ENCODE measurements at regions not wholly inside any gene's neighbourhood (a gene's known extent, or its start where the extent isn't known, plus 50 kb on each side); places are given as distances from the start of the nearest gene placed in this dataset.

DNA sequence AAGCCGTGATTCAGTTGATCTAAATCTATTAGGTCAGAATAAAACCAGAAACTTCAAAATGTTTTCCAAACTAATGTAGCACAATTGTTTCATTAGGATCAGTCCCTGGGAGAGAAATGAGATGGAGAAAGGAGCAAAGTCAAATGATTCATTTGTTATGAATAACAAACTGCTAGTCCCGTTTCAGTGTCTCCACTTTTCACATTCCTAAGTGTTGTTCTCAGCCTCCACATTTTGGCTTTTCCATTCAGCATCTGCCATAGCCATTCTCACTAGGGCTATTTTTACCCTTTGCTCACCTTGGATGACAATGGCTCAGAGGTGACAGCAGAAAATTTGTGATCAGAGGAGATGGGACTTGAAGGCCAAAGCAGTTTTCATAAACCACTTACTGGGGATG, 314.1 kb upstream of the KIF2A start:
- Histone ChIP-seq H3K4me3 (no peak overlapping the region), H3K27ac (peak overlapping the region in 2 of 4 donors; percentile 24), H3K4me1 (peaks cover 6% of the 10 kb centered on the region), H3K27me3 (no peaks in the 10 kb centered on the region), H3K9me3 (no peaks in the 10 kb centered on the region), H3K36me3 (replicated peaks in 1 of 2; ENCODE audit: insufficient read depth in 1 of 2, low read depth in 2 of 2) (no peaks in the 10 kb centered on the region)
- intact Hi-C loops (cut with DNase I): no loop called here
- DNase-seq (no peak), ATAC-seq (peak; percentile 30)
- TF ChIP-seq, protein P1, sequence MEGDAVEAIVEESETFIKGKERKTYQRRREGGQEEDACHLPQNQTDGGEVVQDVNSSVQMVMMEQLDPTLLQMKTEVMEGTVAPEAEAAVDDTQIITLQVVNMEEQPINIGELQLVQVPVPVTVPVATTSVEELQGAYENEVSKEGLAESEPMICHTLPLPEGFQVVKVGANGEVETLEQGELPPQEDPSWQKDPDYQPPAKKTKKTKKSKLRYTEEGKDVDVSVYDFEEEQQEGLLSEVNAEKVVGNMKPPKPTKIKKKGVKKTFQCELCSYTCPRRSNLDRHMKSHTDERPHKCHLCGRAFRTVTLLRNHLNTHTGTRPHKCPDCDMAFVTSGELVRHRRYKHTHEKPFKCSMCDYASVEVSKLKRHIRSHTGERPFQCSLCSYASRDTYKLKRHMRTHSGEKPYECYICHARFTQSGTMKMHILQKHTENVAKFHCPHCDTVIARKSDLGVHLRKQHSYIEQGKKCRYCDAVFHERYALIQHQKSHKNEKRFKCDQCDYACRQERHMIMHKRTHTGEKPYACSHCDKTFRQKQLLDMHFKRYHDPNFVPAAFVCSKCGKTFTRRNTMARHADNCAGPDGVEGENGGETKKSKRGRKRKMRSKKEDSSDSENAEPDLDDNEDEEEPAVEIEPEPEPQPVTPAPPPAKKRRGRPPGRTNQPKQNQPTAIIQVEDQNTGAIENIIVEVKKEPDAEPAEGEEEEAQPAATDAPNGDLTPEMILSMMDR (IDR thresholded peaks at IDR 0.05): no peak
- no peak for TF ChIP-seq POLR2A (IDR thresholded peaks at IDR 0.05)
- WGBS, 2 donors: 24 to 26% methylated on average over 2 of the region's 2 CpGs

DNA sequence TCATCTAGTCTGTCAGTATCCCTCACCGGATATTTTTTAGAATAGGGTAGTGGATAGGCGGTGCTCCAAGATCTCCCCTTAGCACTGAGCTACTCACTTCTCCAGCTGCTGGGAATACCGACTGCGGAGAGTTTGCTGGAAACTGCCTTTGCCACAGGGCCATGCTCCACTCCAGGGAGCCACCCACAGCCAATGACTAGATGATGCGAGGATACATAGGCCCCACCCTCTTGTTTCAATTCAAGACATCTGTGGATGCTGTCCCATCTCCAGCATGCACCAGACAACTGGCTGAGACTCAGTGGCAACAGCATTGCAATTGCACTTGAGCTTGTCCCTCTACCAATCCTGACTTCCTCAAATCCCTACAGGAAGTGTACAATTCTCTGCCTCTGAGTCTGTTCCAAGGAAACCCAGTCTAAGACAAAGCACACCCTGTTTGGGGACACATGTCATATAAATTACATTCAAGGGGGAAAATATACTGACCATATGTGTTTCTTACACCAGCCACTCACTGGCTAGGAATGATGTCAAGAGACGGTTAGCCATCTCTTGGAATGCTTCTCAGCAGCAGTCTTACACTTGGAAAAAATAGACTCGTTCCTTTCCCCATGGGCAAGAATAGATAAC, 312.6 kb upstream of the KIF2A start:
- Histone ChIP-seq H3K9me3 (no peaks in the 10 kb centered on the region), H3K4me3 (no peak overlapping the region), H3K36me3 (replicated peaks in 1 of 2; ENCODE audit: insufficient read depth in 1 of 2, low read depth in 2 of 2) (no peaks in the 10 kb centered on the region), H3K27ac (no peak overlapping the region), H3K27me3 (no peaks in the 10 kb centered on the region), H3K4me1 (peaks cover 6% of the 10 kb centered on the region)
- no peak for ATAC-seq
- no peak for DNase-seq
- intact Hi-C loops (cut with DNase I): no loop called here
- 75 to 85% methylated on average over 7 of the region's 7 CpGs for WGBS, 2 donors
- TF ChIP-seq, protein P1 (IDR thresholded peaks at IDR 0.05): no peak
- no peak for TF ChIP-seq POLR2A (IDR thresholded peaks at IDR 0.05)

DNA sequence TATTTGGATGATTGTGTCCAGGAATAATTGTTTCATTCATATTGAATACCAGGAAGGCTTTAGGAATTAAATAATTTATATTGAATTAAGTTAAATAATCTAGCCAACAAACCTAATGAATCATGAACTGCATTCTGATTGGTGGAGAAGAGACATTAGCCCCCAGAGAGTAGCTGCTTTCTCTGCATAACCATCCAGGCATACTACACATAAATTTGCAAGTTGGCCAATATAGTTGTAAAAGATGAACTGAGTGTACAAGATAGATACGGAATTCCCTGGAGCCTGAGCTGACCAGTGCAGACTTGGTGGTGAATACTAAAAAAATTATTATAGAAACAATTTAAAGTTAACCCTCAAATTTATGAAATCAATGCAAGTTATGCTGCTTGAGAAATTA, 311.8 kb upstream of the KIF2A start:
- H3K4me3 ChIP-seq: no peak overlapping the region
- intact Hi-C loops (cut with DNase I): no loop called here
- H3K27ac ChIP-seq: no peak overlapping the region
- peaks cover 6% of the 10 kb centered on the region for H3K4me1 ChIP-seq
- TF ChIP-seq, protein P1 (IDR thresholded peaks at IDR 0.05): no peak
- TF ChIP-seq POLR2A (IDR thresholded peaks at IDR 0.05): no peak
- WGBS, 2 donors: 60 to 62% methylated on average over 1 of the region's 1 CpG
- no peaks in the 10 kb centered on the region for H3K9me3 ChIP-seq
- DNase-seq (no peak), ATAC-seq (no peak)
- H3K36me3 ChIP-seq (replicated peaks in 1 of 2; ENCODE audit: insufficient read depth in 1 of 2, low read depth in 2 of 2): no peaks in the 10 kb centered on the region
- H3K27me3 ChIP-seq: no peaks in the 10 kb centered on the region

DNA sequence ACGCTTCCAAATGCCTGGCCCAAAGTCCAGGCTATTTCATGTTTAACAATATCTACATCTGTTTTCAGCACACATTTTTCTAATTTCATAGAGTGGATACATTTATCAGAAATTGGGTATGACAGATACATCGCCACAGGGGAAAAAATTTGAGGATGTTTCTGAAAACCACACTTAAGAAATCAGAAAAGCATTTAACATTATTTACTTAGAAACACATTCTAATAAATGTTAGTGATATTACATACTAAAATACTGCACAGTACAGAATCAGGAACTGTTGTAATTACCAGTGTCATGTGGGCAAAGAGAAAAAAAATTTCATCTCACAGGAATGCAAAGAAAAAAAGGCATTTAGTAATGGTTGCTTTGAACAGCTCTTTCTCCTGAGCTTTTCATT, 310.5 kb upstream of the KIF2A start:
- WGBS, 2 donors: 84 to 91% methylated on average over 2 of the region's 2 CpGs
- H3K27ac ChIP-seq: no peak overlapping the region
- no peaks in the 10 kb centered on the region for H3K9me3 ChIP-seq
- H3K36me3 ChIP-seq (replicated peaks in 1 of 2; ENCODE audit: insufficient read depth in 1 of 2, low read depth in 2 of 2): no peaks in the 10 kb centered on the region
- H3K4me3 ChIP-seq: no peak overlapping the region
- H3K4me1 ChIP-seq: peaks cover 7% of the 10 kb centered on the region
- DNase-seq (no peak), ATAC-seq (no peak)
- no peak for TF ChIP-seq POLR2A (IDR thresholded peaks at IDR 0.05)
- TF ChIP-seq, protein P1 (IDR thresholded peaks at IDR 0.05): no peak
- intact Hi-C loops (cut with DNase I): no loop called here
- no peaks in the 10 kb centered on the region for H3K27me3 ChIP-seq

DNA sequence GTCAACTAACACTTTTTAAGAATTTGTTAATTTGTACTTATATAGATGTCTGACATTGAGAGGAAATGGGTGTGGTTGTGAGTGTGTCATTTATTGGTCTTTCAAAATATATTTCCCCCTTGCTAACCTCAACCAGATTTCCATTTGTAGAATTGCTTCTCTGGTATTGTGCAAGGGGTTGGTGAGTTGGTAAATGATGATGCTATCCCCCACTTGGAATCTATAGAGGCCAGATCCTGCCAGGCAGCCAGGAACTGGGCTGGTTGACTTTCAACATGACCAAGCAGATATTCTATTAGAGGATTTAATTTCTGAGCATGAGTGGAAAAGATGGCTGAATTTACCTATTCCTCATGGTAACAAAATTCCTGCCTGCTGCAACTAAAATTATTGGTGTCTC, 306.6 kb upstream of the KIF2A start:
- no peak for TF ChIP-seq POLR2A (IDR thresholded peaks at IDR 0.05)
- TF ChIP-seq, protein P1 (IDR thresholded peaks at IDR 0.05): no peak
- Histone ChIP-seq H3K9me3 (no peaks in the 10 kb centered on the region), H3K36me3 (replicated peaks in 1 of 2; ENCODE audit: insufficient read depth in 1 of 2, low read depth in 2 of 2) (no peaks in the 10 kb centered on the region), H3K4me3 (no peak overlapping the region), H3K27ac (no peak overlapping the region), H3K4me1 (peaks cover 5% of the 10 kb centered on the region), H3K27me3 (no peaks in the 10 kb centered on the region)
- DNase-seq (no peak), ATAC-seq (no peak)
- intact Hi-C loops (cut with DNase I): no loop called here

Data from body of pancreas (tissue), 4 donors.